Ishikawa (cell line): ENCODE measurements at regions not wholly inside any gene's neighbourhood (a gene's known extent, or its start where the extent isn't known, plus 50 kb on each side); places are given as distances from the start of the nearest gene placed in this dataset.

Experiments
- CEBPB ChIP-seq: IDR thresholded peaks from 2 replicates; pipeline ENCODE4 v1.6.1; 2012
- CREB1 ChIP-seq: IDR thresholded peaks from 2 replicates; pipeline ENCODE4 v1.6.1; 2012; ENCODE audit warnings: low read depth
- EGR1 ChIP-seq: IDR thresholded peaks from 2 replicates; pipeline ENCODE4 v1.6.1; 2012
- EP300 ChIP-seq: IDR thresholded peaks from 2 replicates; pipeline ENCODE4 v1.6.1; 2012; ENCODE audit warnings: borderline replicate concordance
- FOXM1 ChIP-seq: IDR thresholded peaks from 2 replicates; pipeline ENCODE4 v1.6.1; 2012; ENCODE audit warnings: low read depth, borderline replicate concordance
- NFIC ChIP-seq: IDR thresholded peaks from 2 replicates; pipeline ENCODE4 v1.6.1; 2012
- RAD21 ChIP-seq: IDR thresholded peaks from 2 replicates; pipeline ENCODE4 v1.6.1; 2012; ENCODE audit warnings: low read depth
- TAF1 ChIP-seq: IDR thresholded peaks from 2 replicates; pipeline ENCODE4 v1.6.1; 2012; ENCODE audit warnings: low read depth, mild to moderate bottlenecking
- TCF12 ChIP-seq: IDR thresholded peaks from 2 replicates; pipeline ENCODE4 v1.6.1; 2012; ENCODE audit warnings: low read depth
- TEAD4 ChIP-seq: IDR thresholded peaks from 2 replicates; pipeline ENCODE4 v1.6.1; 2012
- YY1 ChIP-seq: IDR thresholded peaks from 2 replicates; pipeline ENCODE4 v1.6.1; 2012; ENCODE audit warnings: low read depth
- ZBTB7A ChIP-seq: IDR thresholded peaks from 2 replicates; pipeline ENCODE4 v1.6.1; 2012; ENCODE audit warnings: low read depth
- TF ChIP-seq, protein P1 (sequence below): IDR thresholded peaks from 2 replicates; pipeline ENCODE4 v1.6.1; 2012; ENCODE audit warnings: low read depth, mild to moderate bottlenecking
- TF ChIP-seq, protein P2 (sequence below): IDR thresholded peaks from 2 replicates; pipeline ENCODE4 v1.6.1; 2012
- TF ChIP-seq, protein P3 (sequence below): IDR thresholded peaks from 2 replicates; pipeline ENCODE4 v1.6.1; 2012

- TF ChIP-seq NFIC (no peak), CEBPB (no peak), RAD21 (no peak), EP300 (no peak), TCF12 (no peak), YY1 (no peak), ZBTB7A (no peak), CREB1 (no peak), FOXM1 (no peak), EGR1 (no peak), TEAD4 (no peak), TAF1 (no peak)
- TF ChIP-seq, protein P1, sequence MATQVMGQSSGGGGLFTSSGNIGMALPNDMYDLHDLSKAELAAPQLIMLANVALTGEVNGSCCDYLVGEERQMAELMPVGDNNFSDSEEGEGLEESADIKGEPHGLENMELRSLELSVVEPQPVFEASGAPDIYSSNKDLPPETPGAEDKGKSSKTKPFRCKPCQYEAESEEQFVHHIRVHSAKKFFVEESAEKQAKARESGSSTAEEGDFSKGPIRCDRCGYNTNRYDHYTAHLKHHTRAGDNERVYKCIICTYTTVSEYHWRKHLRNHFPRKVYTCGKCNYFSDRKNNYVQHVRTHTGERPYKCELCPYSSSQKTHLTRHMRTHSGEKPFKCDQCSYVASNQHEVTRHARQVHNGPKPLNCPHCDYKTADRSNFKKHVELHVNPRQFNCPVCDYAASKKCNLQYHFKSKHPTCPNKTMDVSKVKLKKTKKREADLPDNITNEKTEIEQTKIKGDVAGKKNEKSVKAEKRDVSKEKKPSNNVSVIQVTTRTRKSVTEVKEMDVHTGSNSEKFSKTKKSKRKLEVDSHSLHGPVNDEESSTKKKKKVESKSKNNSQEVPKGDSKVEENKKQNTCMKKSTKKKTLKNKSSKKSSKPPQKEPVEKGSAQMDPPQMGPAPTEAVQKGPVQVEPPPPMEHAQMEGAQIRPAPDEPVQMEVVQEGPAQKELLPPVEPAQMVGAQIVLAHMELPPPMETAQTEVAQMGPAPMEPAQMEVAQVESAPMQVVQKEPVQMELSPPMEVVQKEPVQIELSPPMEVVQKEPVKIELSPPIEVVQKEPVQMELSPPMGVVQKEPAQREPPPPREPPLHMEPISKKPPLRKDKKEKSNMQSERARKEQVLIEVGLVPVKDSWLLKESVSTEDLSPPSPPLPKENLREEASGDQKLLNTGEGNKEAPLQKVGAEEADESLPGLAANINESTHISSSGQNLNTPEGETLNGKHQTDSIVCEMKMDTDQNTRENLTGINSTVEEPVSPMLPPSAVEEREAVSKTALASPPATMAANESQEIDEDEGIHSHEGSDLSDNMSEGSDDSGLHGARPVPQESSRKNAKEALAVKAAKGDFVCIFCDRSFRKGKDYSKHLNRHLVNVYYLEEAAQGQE: no peak
- TF ChIP-seq, protein P2, sequence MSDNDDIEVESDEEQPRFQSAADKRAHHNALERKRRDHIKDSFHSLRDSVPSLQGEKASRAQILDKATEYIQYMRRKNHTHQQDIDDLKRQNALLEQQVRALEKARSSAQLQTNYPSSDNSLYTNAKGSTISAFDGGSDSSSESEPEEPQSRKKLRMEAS: no peak
- TF ChIP-seq, protein P3, sequence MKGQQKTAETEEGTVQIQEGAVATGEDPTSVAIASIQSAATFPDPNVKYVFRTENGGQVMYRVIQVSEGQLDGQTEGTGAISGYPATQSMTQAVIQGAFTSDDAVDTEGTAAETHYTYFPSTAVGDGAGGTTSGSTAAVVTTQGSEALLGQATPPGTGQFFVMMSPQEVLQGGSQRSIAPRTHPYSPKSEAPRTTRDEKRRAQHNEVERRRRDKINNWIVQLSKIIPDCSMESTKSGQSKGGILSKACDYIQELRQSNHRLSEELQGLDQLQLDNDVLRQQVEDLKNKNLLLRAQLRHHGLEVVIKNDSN: no peak
These were observed 121.4 kb upstream of the ANKRD50 start for GRCh38 chr4:124833831-124834505.

- TF ChIP-seq EP300 (no peak), CEBPB (no peak), TCF12 (no peak), EGR1 (no peak)
- TF ChIP-seq, protein P2: no peak
These were observed 115.8 kb upstream of the ANKRD50 start for GRCh38 chr4:124828382-124828781.

DNA sequence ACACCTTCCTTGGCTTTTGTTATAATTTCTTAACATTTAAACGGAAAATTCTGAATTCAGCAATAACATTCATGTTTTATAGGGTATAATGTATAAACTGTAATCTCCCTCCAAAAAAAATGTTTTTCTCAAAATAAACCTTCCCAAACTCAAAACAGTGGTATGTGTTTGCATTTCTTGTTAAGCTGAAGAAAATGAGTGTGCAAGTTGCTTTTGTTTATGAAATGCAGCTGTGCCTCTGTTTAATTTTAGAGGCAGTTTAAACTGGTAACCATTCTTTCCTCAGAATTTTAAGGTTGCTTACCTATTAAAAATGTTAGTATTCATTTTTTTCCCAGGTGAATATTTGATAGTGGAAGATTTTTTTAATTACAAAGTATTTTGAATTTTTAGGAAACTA, 105.0 kb upstream of the ANKRD50 start:
- TF ChIP-seq CREB1 (no peak), FOXM1 (no peak), EGR1 (no peak), CEBPB (no peak), YY1 (no peak), TEAD4 (no peak), RAD21 (no peak), TCF12 (no peak), NFIC (no peak), EP300 (no peak), ZBTB7A (no peak), TAF1 (no peak)
- TF ChIP-seq, protein P1: no peak
- TF ChIP-seq, protein P3: no peak
- TF ChIP-seq, protein P2: no peak

DNA sequence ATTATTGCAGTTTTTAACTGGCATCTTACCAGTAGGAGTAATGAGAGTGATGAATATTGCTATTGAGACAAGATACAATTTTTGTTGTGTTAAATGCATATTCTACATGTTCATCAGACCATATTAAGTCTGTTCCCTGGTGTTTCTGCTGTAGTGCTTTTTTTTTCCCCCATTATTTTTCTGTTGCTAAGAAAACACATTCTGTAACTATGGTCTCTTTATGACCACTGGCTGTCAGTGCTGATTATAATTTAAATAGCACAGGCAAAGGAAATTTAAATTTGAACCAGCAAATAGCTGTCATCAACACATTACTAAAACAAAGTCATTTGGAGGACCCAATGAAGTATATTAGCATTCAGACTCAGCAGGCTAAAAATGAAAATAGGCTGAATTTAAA, 98.3 kb upstream of the ANKRD50 start:
- TF ChIP-seq EGR1: no peak
- TF ChIP-seq TEAD4: no peak
- TF ChIP-seq TCF12: no peak
- TF ChIP-seq RAD21: no peak
- TF ChIP-seq ZBTB7A: no peak
- TF ChIP-seq TAF1: no peak
- no peak for TF ChIP-seq NFIC
- TF ChIP-seq, protein P3: no peak
- TF ChIP-seq FOXM1: no peak
- no peak for TF ChIP-seq EP300
- TF ChIP-seq, protein P1: no peak
- TF ChIP-seq YY1: no peak
- TF ChIP-seq, protein P2: no peak
- TF ChIP-seq CEBPB: no peak
- TF ChIP-seq CREB1: no peak
